HTR-8/SVneo (cell line): ENCODE measurements at regions not wholly inside any gene's neighbourhood (a gene's known extent, or its start where the extent isn't known, plus 50 kb on each side); places are given as distances from the start of the nearest gene placed in this dataset.
"Not testable (repeated sequence)": the region's sequence is repeated elsewhere in the genome, so short reads cannot be mapped to it uniquely, and the experiment has no call there.

Experiments used
- DNase-seq: peaks from one replicate; pipeline ENCODE4 v3.0.0; 2011; ENCODE audit warnings: low spot score, mixed read lengths; ENCODE audit not compliant: insufficient read length
- FAIRE-seq: peaks from 2 replicates; lab custom pipeline; 2011; peaks lifted over from hg19 to GRCh38; lab: Jason Lieb, UNC

DNA sequence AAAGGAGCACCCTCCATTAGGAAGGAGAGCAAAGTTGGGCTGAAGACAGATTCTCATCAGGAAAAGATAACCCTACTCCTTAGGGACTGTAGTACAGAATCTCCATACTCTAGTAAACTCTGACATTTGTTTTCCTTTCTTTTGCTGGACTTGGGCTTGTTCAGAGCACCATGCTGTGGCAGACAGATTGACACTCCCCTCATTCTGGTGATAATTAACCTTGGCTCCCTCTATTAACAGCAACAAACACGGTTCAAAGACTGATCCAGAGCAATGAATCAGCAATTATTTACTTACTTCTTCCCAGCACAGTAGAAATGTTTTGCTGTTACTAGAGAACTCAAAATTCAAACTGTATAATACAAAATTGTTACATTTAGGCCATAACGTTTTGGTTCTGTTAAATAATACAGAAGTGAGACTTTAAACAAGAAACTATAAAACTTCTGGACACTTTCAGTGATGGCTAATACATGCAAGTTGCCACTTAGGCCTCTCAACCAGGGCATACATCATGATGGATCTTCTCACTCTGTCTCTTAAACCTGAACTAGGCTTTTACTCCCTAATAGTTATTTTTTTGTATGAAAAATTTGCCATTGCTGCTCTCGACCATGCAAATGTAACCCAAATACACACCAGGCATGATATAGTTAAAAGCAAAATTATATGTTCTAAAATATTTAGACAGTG lies 639.0 kb downstream of the IPMK start:
- no peak for FAIRE-seq

DNA sequence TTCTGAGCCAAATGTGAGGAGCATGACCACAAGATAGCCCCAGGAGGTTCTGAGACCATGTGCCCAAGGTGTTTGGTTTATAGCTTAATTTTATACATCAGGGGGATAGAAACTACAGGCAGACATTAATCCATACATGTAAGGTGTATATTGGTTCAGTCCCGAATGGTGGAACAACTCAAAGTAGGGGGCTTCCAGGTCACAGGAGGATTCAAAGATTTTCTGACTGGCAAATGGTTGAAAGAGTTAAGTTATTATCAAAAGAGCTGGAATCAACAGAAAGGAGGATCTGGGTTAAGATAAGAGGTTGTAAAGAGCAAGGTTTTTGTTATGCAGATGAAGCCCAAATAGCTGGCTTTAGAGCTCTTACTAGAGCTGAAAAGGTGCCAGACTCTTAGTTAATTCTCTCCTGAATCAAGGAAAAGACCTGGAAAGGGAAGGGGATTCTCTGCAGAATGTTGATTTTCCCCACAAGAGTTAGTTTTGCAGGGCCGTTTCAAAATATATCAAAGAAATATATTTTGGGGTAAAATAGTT lies 640.0 kb downstream of the IPMK start:
- FAIRE-seq (no peak), DNase-seq (no peak)

More for the DNA sequence above, 639.0 kb downstream of the IPMK start:
- no peak for DNase-seq

DNA sequence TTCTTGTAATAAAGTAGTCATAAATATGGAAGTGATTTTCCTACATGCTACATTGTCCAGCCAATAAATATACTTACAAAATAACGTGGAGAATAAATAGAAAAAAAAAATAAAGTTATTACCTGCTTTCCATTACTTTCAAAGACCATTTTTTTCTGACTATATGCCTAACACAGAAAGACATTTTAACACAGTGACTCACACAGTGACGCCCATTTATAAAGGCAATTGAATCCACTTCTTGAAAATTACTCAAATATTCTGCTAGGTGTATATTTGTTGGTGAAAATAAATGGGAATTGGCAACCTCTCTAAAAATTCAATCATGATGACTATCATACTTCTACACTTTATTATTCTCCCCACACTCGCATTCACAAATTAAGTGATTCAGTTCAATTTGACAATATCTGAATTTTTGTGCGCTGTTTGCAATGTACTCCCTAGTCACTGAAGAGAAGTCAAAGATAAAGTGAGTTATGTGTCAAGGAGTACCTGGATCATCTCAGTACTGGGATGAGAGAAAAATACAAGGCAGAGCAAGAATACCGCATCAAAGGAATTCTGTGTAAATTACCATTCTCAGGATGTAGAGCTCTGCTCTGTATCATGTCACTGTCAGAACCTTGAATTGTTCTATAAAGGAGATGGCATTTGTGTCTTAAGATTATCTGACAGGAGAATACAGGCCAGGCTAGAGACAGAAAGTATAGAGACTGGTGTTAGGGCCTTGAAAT lies 642.7 kb downstream of the IPMK start:
- FAIRE-seq (no peak), DNase-seq (no peak)

DNA sequence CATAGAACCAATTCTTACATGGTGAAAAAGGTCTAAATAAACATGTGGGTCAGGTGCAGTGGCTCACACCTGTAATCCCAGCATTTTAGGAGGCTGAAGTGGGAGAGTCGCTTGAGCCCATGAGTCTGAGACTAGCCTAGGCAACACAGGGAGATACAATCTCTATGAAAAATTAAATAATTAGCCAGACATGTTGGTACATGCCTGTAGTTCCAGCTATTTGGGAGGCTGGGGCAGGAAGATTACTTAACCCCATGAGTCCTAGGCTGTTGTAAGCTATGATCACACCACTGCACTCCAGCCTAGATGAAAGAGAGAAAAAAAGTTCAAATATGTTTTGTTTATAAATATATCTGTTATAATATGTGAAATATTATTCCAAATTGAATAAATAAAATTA lies 643.6 kb downstream of the IPMK start:
- FAIRE-seq: no peak
- no peak for DNase-seq

DNA sequence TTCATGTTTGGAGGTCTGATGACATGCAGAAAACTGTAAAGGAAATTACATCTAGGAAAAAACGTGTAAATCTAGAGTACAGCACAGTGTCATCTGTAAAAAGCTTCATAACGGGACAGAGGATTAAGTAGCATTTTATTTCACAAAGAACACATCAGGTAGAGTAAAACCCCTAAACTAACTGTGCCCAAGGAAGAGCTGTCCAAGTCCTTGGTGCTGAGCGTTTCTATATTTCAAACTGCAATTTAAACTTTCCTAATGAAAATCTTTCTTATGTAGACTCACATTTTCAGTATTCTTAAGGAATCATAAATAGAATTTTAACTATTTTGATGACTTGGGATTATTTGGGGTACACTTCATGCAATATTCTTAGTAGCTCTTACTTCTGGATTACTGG lies 646.2 kb downstream of the IPMK start:
- no peak for DNase-seq

DNA sequence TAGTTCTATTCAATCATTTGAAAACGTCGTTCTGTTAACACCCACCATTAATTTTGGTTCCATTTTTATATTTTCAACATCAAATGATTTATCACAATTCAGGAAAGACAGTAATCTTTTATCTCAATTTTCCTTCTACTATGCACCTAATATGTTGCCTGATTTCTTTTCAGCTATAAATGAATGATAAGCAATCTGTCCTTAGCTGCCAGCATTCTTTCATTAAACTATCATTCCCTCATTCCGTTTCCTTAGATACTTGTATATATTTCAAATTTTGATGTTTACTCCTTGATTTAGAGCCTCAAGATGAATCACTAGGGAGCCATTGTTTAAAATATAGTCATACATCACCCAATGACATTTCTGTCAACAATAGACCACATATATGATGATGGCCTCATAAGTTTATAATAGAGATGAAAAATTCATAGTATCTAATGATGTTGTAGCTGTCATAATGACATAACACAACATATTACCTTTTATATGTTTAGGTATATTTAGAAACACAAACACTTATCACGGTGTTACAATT lies 661.7 kb downstream of the IPMK start:
- FAIRE-seq (no peak), DNase-seq (no peak)

More for the DNA sequence above, 646.2 kb downstream of the IPMK start:
- FAIRE-seq: no peak

DNA sequence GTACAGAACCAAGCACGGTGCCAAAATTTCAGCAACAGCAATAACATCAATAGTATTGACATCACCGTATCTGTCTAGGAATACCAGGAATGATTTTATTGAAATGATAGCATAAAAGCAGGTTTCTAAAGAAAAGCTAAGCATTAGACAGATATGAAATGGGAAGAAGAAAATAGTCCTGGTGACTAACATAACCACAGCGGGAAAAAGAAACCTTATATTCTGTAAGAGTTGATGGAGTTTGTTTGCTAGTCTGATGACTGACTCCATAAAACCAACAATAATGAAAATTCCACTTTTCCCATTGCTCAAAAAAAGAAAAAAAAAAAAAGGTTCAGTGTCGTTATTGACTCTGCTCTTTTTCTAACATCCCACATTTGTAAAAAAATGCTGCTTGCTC lies 668.3 kb downstream of the IPMK start:
- DNase-seq: no peak
- FAIRE-seq: no peak

DNA sequence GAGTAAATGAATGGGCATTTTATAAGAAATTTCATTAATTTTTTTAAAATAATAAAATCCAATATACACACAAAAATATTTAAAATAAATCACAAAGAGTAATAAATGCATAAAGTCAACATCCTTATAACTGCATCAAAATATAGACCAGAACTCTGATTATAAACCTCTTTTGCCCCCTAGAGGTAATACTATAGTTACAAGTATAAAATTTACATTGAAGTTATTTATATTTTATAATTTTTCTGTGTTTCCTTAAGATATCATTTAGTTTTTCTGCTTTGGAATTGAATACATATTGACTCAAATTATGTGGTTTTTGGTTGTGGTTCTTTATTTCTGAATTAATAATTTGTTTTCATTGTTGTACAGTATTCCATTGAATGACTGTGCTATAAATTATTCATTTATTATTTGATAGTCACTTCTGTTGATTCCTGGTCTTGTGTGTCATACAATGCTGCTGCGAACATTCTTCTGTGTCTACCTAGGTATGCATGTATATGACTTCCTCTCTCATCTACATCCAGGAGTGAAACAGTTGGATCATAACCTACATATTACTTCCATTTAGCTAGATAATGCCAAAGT lies 673.6 kb downstream of the IPMK start:
- no peak for FAIRE-seq
- no peak for DNase-seq

DNA sequence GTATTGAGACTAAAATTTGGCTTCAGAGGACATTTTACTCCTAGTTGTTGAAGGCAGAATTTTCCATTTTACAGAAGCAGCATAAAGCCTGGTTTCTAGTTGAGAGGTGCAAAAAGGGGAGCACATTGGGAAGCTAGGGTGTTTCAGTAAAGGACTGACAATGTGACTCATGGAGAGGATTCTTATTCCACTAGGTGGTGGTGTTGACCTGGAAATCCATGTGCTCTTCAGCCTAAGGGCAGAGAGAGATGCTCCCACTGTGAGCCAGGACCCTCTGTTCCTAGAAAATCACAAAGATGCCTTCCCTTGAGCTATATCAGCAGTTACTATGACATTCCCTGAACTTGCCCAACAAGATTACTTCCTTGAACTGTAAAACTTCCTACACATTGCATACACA lies 687.8 kb downstream of the IPMK start:
- DNase-seq (peak; percentile 2), FAIRE-seq (no peak)

DNA sequence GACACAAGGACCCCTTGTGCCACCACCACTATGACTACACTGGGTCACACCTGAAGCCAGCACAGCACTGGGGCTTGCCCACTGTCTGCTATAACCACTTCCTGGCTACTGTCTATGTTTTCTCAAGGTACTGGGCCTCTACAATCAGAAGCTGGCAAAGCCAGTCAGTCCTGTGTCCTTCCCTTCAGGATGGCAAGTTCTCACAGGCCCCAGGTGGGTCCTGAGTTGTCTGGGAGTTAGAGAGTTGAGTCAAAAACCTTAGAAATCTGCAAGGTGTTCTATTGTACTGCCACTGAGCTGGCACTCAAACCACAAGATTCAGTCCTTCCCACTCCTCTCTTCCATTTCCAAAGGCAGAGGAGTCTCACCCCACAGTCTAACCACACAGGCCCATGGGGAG lies 705.5 kb downstream of the IPMK start:
- no peak for DNase-seq
- FAIRE-seq: no peak

DNA sequence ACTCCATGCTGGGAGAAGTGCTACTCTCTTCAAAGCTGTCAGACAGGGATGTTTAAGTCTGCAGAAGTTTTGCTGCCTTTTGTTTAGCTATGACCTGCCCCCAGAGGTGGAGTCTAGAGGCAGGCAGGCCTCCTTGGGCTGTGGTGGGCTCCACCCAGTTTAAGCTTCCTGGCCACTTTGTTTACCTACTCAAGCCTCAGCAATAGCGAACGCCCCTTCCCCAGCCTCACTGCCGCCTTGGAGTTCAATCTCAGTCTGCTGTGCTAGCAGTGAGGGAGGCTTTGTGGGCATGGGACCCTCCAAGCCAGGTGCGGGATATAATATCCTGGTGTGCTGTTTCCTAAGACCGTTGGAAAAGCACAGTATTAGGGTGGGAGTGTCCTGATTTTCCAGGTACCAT lies 715.9 kb downstream of the IPMK start:
- DNase-seq, FAIRE-seq: not testable (repeated sequence)

DNA sequence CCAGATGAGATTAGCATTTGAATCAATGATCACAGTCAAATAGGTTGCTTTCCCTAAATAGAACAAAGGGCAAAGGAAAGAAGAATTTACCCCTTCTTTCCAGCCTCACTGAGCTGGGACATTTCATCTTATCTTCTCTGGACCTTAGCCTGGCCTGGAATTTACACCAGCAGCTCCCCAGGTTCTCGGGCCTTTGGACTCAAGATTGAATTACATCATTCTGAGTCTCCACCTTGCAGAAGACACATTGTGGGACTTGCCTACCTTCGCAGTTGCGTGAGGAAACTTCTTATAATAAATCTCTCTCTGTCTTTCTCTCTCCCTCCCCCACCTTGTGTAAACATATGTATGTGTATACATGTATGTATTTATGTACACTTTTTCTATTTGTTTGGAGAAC lies 732.4 kb downstream of the IPMK start:
- DNase-seq (no peak), FAIRE-seq (no peak)

DNA sequence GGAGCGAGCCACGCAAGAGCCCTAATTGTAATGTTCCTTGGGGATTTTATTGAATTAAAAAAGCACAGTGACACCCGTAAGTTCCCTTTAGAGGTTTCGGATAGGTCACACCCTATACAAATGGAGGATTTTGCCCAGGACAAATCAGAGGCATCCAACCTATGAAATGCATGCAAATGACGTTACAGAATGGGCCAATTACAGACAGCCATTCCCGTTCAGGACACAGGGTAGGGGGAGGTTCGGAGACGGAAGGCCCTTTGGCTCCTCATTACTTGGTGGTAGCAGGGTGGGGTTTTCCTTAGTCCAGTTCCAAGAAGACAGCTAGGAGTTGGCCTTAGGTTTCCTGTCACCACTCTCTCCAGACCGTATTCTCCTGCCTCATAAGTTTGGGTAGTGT lies 754.1 kb downstream of the IPMK start:
- no peak for DNase-seq
- no peak for FAIRE-seq

DNA sequence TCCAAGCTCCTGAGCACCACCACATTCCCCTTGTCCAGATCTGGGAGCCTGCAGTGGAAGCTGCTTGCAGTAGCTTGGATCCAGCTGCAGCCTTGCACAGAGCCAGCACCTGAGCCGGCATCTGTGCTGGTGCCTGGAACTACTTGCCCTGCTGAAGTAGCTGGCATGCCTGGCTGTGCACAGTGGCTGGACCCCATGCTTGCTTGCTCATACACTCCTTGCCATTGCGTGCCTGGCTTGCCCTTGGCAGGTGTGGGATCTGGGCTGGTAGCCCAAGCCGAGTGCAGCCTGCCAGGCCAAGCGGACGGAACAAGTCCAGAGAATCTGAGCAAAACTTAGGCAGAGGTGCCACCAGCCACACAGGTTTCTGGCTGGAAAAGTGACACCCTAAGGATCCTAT lies 759.9 kb downstream of the IPMK start:
- FAIRE-seq (no peak), DNase-seq (no peak)

DNA sequence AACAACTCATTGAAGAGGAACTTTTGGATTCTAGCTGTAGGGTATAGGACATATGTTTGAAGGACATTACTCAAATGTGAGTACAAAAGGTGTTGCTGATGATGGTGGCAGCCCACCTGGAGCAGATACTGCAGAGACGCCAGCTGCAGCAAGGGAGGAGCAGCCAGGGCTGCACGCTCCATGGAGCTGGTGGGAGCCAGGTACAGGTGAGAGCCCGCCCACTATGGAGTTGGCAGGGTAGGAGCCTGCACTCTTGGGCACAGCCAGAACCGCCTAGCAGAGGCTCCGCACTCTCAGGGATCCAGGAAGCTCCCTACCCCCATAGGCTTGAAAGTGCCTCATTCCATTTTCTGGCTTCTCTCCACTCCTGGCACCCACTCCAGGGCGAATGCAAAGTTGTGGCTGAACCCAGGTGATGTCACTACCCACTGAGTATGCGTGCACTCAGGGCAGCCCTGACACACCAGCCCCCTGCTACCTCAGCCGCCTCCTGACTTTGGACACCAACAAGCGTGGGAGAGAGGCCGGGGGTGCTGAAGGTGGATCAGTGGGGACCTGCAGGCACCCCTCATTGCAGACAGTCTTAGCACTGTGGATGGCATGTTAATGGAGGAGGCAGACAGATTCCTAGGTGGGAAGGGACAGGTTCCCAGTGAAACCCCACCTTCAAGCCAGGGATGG lies 761.1 kb downstream of the IPMK start:
- DNase-seq (no peak), FAIRE-seq (no peak)

DNA sequence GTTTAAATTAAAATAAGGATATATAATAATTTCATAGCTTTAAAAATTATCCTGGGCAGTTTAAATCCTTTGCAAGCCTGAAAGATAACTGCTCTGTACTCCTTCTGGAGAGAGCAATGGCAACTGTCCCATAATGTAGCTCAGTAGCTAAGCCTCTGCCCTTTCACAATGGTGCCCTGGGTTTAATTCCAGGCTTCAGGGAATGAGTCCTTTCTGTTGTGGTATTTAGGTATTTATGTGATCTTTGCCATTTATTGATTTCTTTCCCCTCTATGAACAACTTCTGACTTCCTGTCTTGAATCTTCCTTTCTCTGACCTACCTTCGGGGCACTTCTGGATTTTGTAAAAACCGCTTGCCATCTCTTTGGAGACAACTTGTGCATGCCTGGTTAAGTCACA lies 773.2 kb downstream of the IPMK start:
- DNase-seq (no peak), FAIRE-seq (no peak)

DNA sequence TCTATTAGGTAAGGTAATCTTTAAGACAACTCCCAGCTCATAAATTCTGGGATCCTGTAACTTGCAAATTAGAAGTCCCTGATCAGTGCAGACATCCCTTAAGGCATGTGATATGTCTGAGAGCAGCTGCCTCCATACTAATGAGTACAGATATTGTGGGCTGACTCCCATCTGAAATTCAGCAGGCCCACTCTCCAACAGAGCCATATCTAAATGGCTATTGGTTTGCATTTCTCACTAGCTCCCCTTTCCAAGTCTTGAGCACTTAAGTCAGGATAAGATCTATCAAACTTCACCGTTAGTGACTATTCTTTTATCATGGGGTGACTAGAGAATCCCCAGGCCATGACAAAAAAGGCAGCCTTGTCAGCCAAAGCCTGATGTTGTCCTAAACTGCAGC lies 785.4 kb downstream of the IPMK start:
- DNase-seq: no peak
- FAIRE-seq: no peak

DNA sequence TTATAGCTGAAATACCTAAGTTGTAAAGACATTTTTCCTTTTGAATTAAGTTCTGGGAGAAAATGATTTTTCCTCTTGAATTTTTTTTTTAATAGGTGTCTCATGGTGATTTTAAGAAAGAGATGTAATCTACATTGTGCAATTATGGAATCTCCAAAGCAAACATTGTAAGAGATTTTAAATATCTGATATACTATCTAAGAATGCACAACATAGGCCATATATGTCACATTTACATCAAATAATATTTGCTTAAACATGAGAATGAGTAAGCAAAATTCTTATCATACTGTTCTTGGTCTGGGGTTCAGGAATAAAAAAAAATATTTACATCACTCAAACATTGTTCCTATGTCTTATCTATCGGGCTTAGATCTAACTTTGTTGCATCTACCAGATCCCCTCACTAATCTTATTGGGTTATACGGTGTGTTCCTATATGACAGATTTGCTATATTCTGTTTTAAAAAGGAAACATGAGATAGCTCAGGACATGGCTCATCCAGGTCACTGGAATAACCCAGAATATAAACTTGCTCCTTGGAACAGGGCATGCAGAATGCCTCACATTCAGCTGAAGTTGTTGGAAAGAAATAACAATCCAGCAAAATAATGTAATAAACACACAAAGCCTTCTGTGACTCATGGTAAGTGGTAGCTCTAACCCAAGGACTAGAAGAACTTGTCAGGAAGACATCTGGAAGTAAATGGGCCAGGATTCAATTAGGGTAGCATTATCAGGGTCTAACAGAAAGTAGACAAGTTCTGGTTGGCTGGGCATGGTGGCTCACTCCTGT lies 794.7 kb downstream of the IPMK start:
- DNase-seq: no peak
- FAIRE-seq: no peak

DNA sequence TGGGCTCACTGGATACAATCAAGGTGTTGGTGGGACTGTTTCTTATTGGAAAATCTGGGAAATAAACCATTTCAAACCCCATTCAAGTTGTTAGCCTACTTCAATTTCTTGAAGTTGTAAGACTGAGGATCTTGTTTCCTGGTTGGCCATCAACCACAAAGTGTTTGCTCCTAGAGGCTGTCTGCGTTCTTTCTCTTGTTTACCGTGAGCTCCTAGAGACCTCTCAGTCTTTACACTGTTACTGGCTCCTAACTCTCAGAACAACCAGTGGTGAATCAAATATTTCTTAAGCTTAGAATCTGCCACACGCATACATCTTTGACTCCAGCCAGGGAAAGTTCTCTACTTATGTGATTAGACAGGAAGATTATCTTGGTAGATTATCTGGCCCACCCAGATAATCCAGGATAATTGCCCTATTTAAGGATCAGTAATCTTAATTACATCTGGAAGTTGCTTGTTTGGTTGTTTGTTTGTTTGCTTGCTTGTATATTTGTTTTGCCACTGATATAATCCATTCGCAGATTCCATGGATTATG lies 798.7 kb downstream of the IPMK start:
- no peak for DNase-seq
- FAIRE-seq: no peak
